ENCODE measurements at regions not wholly inside any gene's neighbourhood (a gene's known extent, or its start where the extent isn't known, plus 50 kb on each side); places are given as distances from the start of the nearest gene placed in this dataset.
A peak's percentile ranks its signal among the peaks of the same experiment; 100 is the strongest.

- no peak overlapping the region for H3K4me3 ChIP-seq (replicated peaks; ENCODE audit: low read depth, low read length)
- no peak for DNase-seq (ENCODE audit: extremely low read depth, insufficient read length)
- no peaks in the 10 kb centered on the region for H3K27me3 ChIP-seq (replicated peaks; ENCODE audit: control insufficient read depth, insufficient read depth, low read length)
- TF ChIP-seq CTCF (IDR thresholded peaks at IDR 0.05; ENCODE audit: insufficient read depth, low read length, poor library complexity, severe bottlenecking): no peak
- no peaks in the 10 kb centered on the region for H3K36me3 ChIP-seq (ENCODE audit: control insufficient read depth, insufficient read depth, low read length)
Measured at GRCh38 chr3:109210501-109210900, 74.0 kb downstream of the C3orf85 start.

GRCh38 chr3:109211941-109212340 lies 75.4 kb downstream of the C3orf85 start:
- TF ChIP-seq CTCF (IDR thresholded peaks at IDR 0.05; ENCODE audit: insufficient read depth, low read length, poor library complexity, severe bottlenecking): no peak
- no peaks in the 10 kb centered on the region for H3K27me3 ChIP-seq (replicated peaks; ENCODE audit: control insufficient read depth, insufficient read depth, low read length)

GRCh38 chr3:109213321-109213720 lies 76.8 kb downstream of the C3orf85 start:
- no peaks in the 10 kb centered on the region for H3K27me3 ChIP-seq (replicated peaks; ENCODE audit: control insufficient read depth, insufficient read depth, low read length)
- no peaks in the 10 kb centered on the region for H3K36me3 ChIP-seq (ENCODE audit: control insufficient read depth, insufficient read depth, low read length)
- no peak overlapping the region for H3K4me3 ChIP-seq (replicated peaks; ENCODE audit: low read depth, low read length)
- TF ChIP-seq CTCF (IDR thresholded peaks at IDR 0.05; ENCODE audit: insufficient read depth, low read length, poor library complexity, severe bottlenecking): no peak
- no peak for DNase-seq (ENCODE audit: extremely low read depth, insufficient read length)

More at GRCh38 chr3:109211941-109212340, 75.4 kb downstream of the C3orf85 start:
- no peak for DNase-seq (ENCODE audit: extremely low read depth, insufficient read length)
- Histone ChIP-seq H3K36me3 (ENCODE audit: control insufficient read depth, insufficient read depth, low read length) (no peaks in the 10 kb centered on the region), H3K4me3 (replicated peaks; ENCODE audit: low read depth, low read length) (no peak overlapping the region)

GRCh38 chr3:109224333-109224732 lies 87.8 kb downstream of the C3orf85 start:
- Histone ChIP-seq H3K4me3 (replicated peaks; ENCODE audit: low read depth, low read length) (no peak overlapping the region), H3K36me3 (ENCODE audit: control insufficient read depth, insufficient read depth, low read length) (no peaks in the 10 kb centered on the region), H3K27me3 (replicated peaks; ENCODE audit: control insufficient read depth, insufficient read depth, low read length) (no peaks in the 10 kb centered on the region)
- DNase-seq (ENCODE audit: extremely low read depth, insufficient read length): no peak
- TF ChIP-seq CTCF (IDR thresholded peaks at IDR 0.05; ENCODE audit: insufficient read depth, low read length, poor library complexity, severe bottlenecking): peak; percentile 16

GRCh38 chr3:109225516-109225915 lies 89.0 kb downstream of the C3orf85 start:
- TF ChIP-seq CTCF (IDR thresholded peaks at IDR 0.05; ENCODE audit: insufficient read depth, low read length, poor library complexity, severe bottlenecking): no peak
- Histone ChIP-seq H3K4me3 (replicated peaks; ENCODE audit: low read depth, low read length) (no peak overlapping the region), H3K27me3 (replicated peaks; ENCODE audit: control insufficient read depth, insufficient read depth, low read length) (no peaks in the 10 kb centered on the region), H3K36me3 (ENCODE audit: control insufficient read depth, insufficient read depth, low read length) (no peaks in the 10 kb centered on the region)
- DNase-seq (ENCODE audit: extremely low read depth, insufficient read length): no peak

GRCh38 chr3:109228391-109229080 lies 87.8 kb downstream of the DPPA2 start:
- no peaks in the 10 kb centered on the region for H3K36me3 ChIP-seq (ENCODE audit: control insufficient read depth, insufficient read depth, low read length)
- no peak for DNase-seq (ENCODE audit: extremely low read depth, insufficient read length)
- TF ChIP-seq CTCF (IDR thresholded peaks at IDR 0.05; ENCODE audit: insufficient read depth, low read length, poor library complexity, severe bottlenecking): no peak
- no peaks in the 10 kb centered on the region for H3K27me3 ChIP-seq (replicated peaks; ENCODE audit: control insufficient read depth, insufficient read depth, low read length)
- H3K4me3 ChIP-seq (replicated peaks; ENCODE audit: low read depth, low read length): no peak overlapping the region
